SU-DHL-6 (cell line): ENCODE measurements at regions not wholly inside any gene's neighbourhood (a gene's known extent, or its start where the extent isn't known, plus 50 kb on each side); places are given as distances from the start of the nearest gene placed in this dataset.

ENCODE experiments used
- H2AFZ ChIP-seq: fragments of 200-600 bp; sonication (generic); 2 replicates; pipeline ENCODE4 v1.6.1; 2014; ENCODE audit warnings: low read depth, mild to moderate bottlenecking, moderate library complexity, mixed read lengths, antibody characterized with exemption, low read length; ENCODE audit not compliant: severe bottlenecking
- H3F3A ChIP-seq: fragments of 200-600 bp; shearing (Covaris generic); 2 replicates; pipeline ENCODE4 v1.6.0; 2016; ENCODE audit warnings: antibody characterized with exemption, mild to moderate bottlenecking; ENCODE audit not compliant: insufficient read depth
- H3K27ac ChIP-seq: fragments of 200-600 bp; sonication (generic); 2 replicates; pipeline ENCODE4 v1.5.1; 2016; ENCODE audit warnings: low read depth, mild to moderate bottlenecking, low read length, moderate library complexity, mixed read lengths
- H3K27me3 ChIP-seq: fragments of 200-600 bp; sonication (generic), shearing (Covaris generic); 2 replicates; pipeline ENCODE4 v1.6.0; 2014; ENCODE audit warnings: mild to moderate bottlenecking, low read length
- H3K36me3 ChIP-seq: fragments of 200-600 bp; sonication (generic); 2 replicates; pipeline ENCODE4 v1.6.1; 2014; ENCODE audit warnings: mild to moderate bottlenecking, low read length, mixed read lengths
- H3K4me2 ChIP-seq: fragments of 300-600, 200-600 bp; shearing (Covaris generic), sonication (generic); 2 replicates; pipeline ENCODE4 v1.6.0; 2014; ENCODE audit warnings: low read length, low read depth, mild to moderate bottlenecking; ENCODE audit not compliant: poor library complexity, severe bottlenecking
- H3K4me3 ChIP-seq: fragments of 200-600 bp; sonication (generic); 2 replicates; pipeline ENCODE4 v1.5.1; 2014; ENCODE audit warnings: antibody characterized with exemption, low read length, mild to moderate bottlenecking, mixed read lengths; ENCODE audit not compliant: insufficient read depth, poor library complexity, severe bottlenecking
- H3K79me2 ChIP-seq: fragments of 200-600 bp; sonication (generic); 2 replicates; pipeline ENCODE4 v1.6.1; 2014; ENCODE audit warnings: mild to moderate bottlenecking, low read length, moderate library complexity; ENCODE audit not compliant: insufficient read depth
- H3K9ac ChIP-seq: fragments of 200-600 bp; sonication (generic); 2 replicates; pipeline ENCODE4 v1.7.0; 2014; ENCODE audit warnings: mild to moderate bottlenecking, low read length
- H3K9me2 ChIP-seq: fragments of 200-600 bp; sonication (generic); replicated peaks from 2 replicates; pipeline ENCODE4 v1.6.1; 2014; ENCODE audit warnings: low read length; ENCODE audit not compliant: insufficient read depth
- H3K9me3 ChIP-seq: fragments of 200-600 bp; sonication (generic); 2 replicates; pipeline ENCODE4 v1.6.1; 2014; ENCODE audit warnings: low read length, mixed read lengths; ENCODE audit not compliant: insufficient read depth
- H4K20me1 ChIP-seq: fragments of 200-600 bp; sonication (generic); 2 replicates; pipeline ENCODE4 v1.6.1; 2014; ENCODE audit warnings: low read depth, mild to moderate bottlenecking, antibody characterized with exemption, low read length, moderate library complexity, mixed read lengths
- CTCF ChIP-seq: fragments of 200-600 bp; sonication (generic); IDR thresholded peaks from one replicate; pipeline ENCODE4 v1.5.1; 2017; ENCODE audit warnings: antibody characterized with exemption, mild to moderate bottlenecking, low read length, moderate library complexity; ENCODE audit not compliant: insufficient read depth, poor library complexity, severe bottlenecking
- EZH2phosphoT487 ChIP-seq: fragments of 200-600 bp; sonication (generic), shearing (Covaris generic); conservative IDR thresholded peaks from 2 replicates; pipeline ENCODE4 v1.6.1; 2018; ENCODE audit warnings: mild to moderate bottlenecking, antibody characterized with exemption, low read length, moderate library complexity, mixed read lengths

- H3K9me3 ChIP-seq, result no peaks in the 10 kb centered on the region
- no peak overlapping the region for H3K4me3 ChIP-seq
- no peaks in the 10 kb centered on the region for H3K27me3 ChIP-seq
- H4K20me1 ChIP-seq, result no peaks in the 10 kb centered on the region
- H3F3A ChIP-seq, result no peaks in the 10 kb centered on the region
- no peak overlapping the region for H3K27ac ChIP-seq
- no peak overlapping the region for H3K9ac ChIP-seq
- H2AFZ ChIP-seq, result no peak overlapping the region
- no peak for TF ChIP-seq EZH2phosphoT487
- H3K36me3 ChIP-seq, result no peaks in the 10 kb centered on the region
- no peaks in the 10 kb centered on the region for H3K79me2 ChIP-seq
- H3K9me2 ChIP-seq, result no peaks in the 10 kb centered on the region
- H3K4me2 ChIP-seq, result no peak overlapping the region
Measured at GRCh38 chr2:235352541-235352940, 141.3 kb upstream of the AGAP1 start.

- H3K9ac ChIP-seq, result no peak overlapping the region
- H3K9me2 ChIP-seq, result no peaks in the 10 kb centered on the region
- H2AFZ ChIP-seq, result no peak overlapping the region
- H3K27me3 ChIP-seq, result no peaks in the 10 kb centered on the region
- H3K27ac ChIP-seq, result no peak overlapping the region
- H3F3A ChIP-seq, result no peaks in the 10 kb centered on the region
- no peaks in the 10 kb centered on the region for H3K9me3 ChIP-seq
- H4K20me1 ChIP-seq, result no peaks in the 10 kb centered on the region
- no peak overlapping the region for H3K4me2 ChIP-seq
- H3K79me2 ChIP-seq, result no peaks in the 10 kb centered on the region
- no peak overlapping the region for H3K4me3 ChIP-seq
- TF ChIP-seq EZH2phosphoT487 (no peak), CTCF (no peak)
- H3K36me3 ChIP-seq, result no peaks in the 10 kb centered on the region
Measured at GRCh38 chr2:235357881-235358280, 136.0 kb upstream of the AGAP1 start.

- no peaks in the 10 kb centered on the region for H3F3A ChIP-seq
- TF ChIP-seq CTCF, result no peak
- no peak for TF ChIP-seq EZH2phosphoT487
- H3K4me2 ChIP-seq, result no peak overlapping the region
- no peaks in the 10 kb centered on the region for H4K20me1 ChIP-seq
- H3K9ac ChIP-seq, result no peak overlapping the region
- no peak overlapping the region for H2AFZ ChIP-seq
- H3K27me3 ChIP-seq, result no peaks in the 10 kb centered on the region
- H3K36me3 ChIP-seq, result no peaks in the 10 kb centered on the region
- no peaks in the 10 kb centered on the region for H3K79me2 ChIP-seq
- no peaks in the 10 kb centered on the region for H3K9me2 ChIP-seq
- no peak overlapping the region for H3K27ac ChIP-seq
- no peak overlapping the region for H3K4me3 ChIP-seq
- no peaks in the 10 kb centered on the region for H3K9me3 ChIP-seq
Measured at GRCh38 chr2:235358981-235359471, 134.8 kb upstream of the AGAP1 start.

- Histone ChIP-seq H3K9me3 (no peaks in the 10 kb centered on the region), H3K27me3 (no peaks in the 10 kb centered on the region), H2AFZ (no peak overlapping the region), H3K4me2 (no peak overlapping the region), H3K4me3 (no peak overlapping the region), H3K79me2 (no peaks in the 10 kb centered on the region), H3F3A (no peaks in the 10 kb centered on the region), H3K36me3 (no peaks in the 10 kb centered on the region), H3K9ac (no peak overlapping the region), H3K9me2 (no peaks in the 10 kb centered on the region), H4K20me1 (no peaks in the 10 kb centered on the region), H3K27ac (no peak overlapping the region)
- TF ChIP-seq CTCF, result no peak
Measured at GRCh38 chr2:235360446-235360845, 133.4 kb upstream of the AGAP1 start.
